ENCODE measurements at regions not wholly inside any gene's neighbourhood (a gene's known extent, or its start where the extent isn't known, plus 50 kb on each side); places are given as distances from the start of the nearest gene placed in this dataset.

DNA sequence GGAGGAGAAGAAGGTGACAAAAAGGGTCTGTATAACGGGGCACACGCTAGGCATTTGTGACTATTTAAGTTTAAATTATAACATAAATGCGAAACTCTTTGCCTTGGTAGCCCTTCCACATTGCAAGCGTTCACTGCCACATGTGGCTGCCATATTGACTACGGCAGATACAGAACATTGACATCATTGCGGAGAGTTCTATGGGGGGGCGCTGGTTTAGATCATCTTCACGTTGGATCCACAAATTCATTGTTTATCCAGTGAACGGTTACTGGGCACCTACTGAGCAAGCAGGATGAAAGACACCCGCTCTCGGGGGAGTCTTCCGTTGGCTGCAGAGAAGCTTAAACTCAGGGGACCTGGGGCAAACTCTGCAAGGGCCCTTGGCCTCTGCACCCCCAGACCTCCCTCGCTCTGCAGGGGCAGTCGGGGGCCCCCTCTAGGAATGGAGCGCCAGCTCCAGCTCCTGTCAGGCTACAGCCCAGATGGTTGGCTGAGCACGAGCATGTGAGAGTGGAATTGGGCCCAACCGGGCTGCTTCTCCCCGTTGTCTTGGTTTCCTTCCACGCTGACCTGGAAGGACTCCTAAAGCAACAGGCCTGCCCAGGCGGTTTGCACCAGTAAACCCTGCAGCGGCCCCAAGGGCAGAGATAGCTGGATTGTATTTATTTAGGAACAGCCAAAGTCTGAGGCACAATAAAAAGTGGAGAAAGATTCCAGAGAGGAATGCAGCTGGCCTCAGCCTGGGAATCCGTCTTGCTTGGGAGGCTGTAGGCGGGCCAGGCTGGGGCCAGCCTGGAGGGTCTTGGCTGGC is 172.2 kb downstream of the SEC14L1 start (continued):
- TF ChIP-seq THAP7 (CRISPR knock-in tag; IDR thresholded peaks at IDR 0.05) (no peak), ZFP91 (CRISPR knock-in tag; IDR thresholded peaks at IDR 0.05; ENCODE audit: borderline replicate concordance) (no peak), ZNF556 (CRISPR knock-in tag; IDR thresholded peaks at IDR 0.05; ENCODE audit: borderline replicate concordance) (no peak), RNF2 (conservative IDR thresholded peaks at IDR 0.05; ENCODE audit: low read depth) (no peak), KDM2A (CRISPR knock-in tag; IDR thresholded peaks at IDR 0.05; ENCODE audit: borderline replicate concordance, low read depth) (no peak), ZNF558 (CRISPR knock-in tag; IDR thresholded peaks at IDR 0.05; ENCODE audit: borderline replicate concordance) (peak; percentile 50; the same call in 1 of the 2 replicates), GATA4 (IDR thresholded peaks at IDR 0.05; ENCODE audit: borderline replicate concordance, low read depth) (no peak), JUN (CRISPR knock-in tag; IDR thresholded peaks at IDR 0.05) (no peak), ZNF569 (CRISPR knock-in tag; IDR thresholded peaks at IDR 0.05; ENCODE audit: borderline replicate concordance) (no peak), PAXIP1 (CRISPR knock-in tag; conservative IDR thresholded peaks at IDR 0.05) (peak; percentile 65), CHD4 (IDR thresholded peaks at IDR 0.05; ENCODE audit: borderline replicate concordance, low read length) (no peak), FOXO1 (CRISPR knock-in tag; IDR thresholded peaks at IDR 0.05) (no peak)
- TF ChIP-seq, protein P1, sequence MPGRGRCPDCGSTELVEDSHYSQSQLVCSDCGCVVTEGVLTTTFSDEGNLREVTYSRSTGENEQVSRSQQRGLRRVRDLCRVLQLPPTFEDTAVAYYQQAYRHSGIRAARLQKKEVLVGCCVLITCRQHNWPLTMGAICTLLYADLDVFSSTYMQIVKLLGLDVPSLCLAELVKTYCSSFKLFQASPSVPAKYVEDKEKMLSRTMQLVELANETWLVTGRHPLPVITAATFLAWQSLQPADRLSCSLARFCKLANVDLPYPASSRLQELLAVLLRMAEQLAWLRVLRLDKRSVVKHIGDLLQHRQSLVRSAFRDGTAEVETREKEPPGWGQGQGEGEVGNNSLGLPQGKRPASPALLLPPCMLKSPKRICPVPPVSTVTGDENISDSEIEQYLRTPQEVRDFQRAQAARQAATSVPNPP (CRISPR knock-in tag; IDR thresholded peaks at IDR 0.05), result no peak
- TF ChIP-seq, protein P2, sequence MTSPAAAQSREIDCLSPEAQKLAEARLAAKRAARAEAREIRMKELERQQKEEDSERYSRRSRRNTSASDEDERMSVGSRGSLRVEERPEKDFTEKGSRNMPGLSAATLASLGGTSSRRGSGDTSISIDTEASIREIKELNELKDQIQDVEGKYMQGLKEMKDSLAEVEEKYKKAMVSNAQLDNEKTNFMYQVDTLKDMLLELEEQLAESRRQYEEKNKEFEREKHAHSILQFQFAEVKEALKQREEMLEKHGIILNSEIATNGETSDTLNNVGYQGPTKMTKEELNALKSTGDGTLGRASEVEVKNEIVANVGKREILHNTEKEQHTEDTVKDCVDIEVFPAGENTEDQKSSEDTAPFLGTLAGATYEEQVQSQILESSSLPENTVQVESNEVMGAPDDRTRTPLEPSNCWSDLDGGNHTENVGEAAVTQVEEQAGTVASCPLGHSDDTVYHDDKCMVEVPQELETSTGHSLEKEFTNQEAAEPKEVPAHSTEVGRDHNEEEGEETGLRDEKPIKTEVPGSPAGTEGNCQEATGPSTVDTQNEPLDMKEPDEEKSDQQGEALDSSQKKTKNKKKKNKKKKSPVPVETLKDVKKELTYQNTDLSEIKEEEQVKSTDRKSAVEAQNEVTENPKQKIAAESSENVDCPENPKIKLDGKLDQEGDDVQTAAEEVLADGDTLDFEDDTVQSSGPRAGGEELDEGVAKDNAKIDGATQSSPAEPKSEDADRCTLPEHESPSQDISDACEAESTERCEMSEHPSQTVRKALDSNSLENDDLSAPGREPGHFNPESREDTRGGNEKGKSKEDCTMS (CRISPR knock-in tag; conservative IDR thresholded peaks at IDR 0.05), result no peak
- TF ChIP-seq, protein P3, sequence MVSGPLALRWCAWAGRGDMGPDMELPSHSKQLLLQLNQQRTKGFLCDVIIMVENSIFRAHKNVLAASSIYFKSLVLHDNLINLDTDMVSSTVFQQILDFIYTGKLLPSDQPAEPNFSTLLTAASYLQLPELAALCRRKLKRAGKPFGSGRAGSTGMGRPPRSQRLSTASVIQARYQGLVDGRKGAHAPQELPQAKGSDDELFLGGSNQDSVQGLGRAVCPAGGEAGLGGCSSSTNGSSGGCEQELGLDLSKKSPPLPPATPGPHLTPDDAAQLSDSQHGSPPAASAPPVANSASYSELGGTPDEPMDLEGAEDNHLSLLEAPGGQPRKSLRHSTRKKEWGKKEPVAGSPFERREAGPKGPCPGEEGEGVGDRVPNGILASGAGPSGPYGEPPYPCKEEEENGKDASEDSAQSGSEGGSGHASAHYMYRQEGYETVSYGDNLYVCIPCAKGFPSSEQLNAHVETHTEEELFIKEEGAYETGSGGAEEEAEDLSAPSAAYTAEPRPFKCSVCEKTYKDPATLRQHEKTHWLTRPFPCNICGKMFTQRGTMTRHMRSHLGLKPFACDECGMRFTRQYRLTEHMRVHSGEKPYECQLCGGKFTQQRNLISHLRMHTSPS (CRISPR knock-in tag; IDR thresholded peaks at IDR 0.05; ENCODE audit: low read depth), result no peak

Measured in HepG2 (cell line).